ENCODE measurements at regions not wholly inside any gene's neighbourhood (a gene's known extent, or its start where the extent isn't known, plus 50 kb on each side); places are given as distances from the start of the nearest gene placed in this dataset.

- Mint-ChIP-seq H3K27ac (ENCODE audit: unreplicated experiment) (no peak overlapping the region), H3K27me3 (ENCODE audit: unreplicated experiment) (peaks cover 5% of the 10 kb centered on the region)
- no peak for DNase-seq
Observed at GRCh38 chr6:167499161-167499660, 174.3 kb downstream of the TTLL2 start.

GRCh38 chr6:167500961-167501360, 176.1 kb downstream of the TTLL2 start:
- H3K4me3 Mint-ChIP-seq (ENCODE audit: unreplicated experiment) = no peak overlapping the region
- H3K4me1 Mint-ChIP-seq (ENCODE audit: low read depth, unreplicated experiment) = peaks cover 33% of the 10 kb centered on the region
- DNase-seq = no peak
- H3K9me3 Mint-ChIP-seq (ENCODE audit: unreplicated experiment) = peaks cover 4% of the 10 kb centered on the region
- H3K36me3 Mint-ChIP-seq (ENCODE audit: unreplicated experiment) = peaks cover 4% of the 10 kb centered on the region
- H3K27ac Mint-ChIP-seq (ENCODE audit: unreplicated experiment) = no peak overlapping the region
- TF ChIP-seq, protein P1, sequence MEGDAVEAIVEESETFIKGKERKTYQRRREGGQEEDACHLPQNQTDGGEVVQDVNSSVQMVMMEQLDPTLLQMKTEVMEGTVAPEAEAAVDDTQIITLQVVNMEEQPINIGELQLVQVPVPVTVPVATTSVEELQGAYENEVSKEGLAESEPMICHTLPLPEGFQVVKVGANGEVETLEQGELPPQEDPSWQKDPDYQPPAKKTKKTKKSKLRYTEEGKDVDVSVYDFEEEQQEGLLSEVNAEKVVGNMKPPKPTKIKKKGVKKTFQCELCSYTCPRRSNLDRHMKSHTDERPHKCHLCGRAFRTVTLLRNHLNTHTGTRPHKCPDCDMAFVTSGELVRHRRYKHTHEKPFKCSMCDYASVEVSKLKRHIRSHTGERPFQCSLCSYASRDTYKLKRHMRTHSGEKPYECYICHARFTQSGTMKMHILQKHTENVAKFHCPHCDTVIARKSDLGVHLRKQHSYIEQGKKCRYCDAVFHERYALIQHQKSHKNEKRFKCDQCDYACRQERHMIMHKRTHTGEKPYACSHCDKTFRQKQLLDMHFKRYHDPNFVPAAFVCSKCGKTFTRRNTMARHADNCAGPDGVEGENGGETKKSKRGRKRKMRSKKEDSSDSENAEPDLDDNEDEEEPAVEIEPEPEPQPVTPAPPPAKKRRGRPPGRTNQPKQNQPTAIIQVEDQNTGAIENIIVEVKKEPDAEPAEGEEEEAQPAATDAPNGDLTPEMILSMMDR (IDR thresholded peaks at IDR 0.05; ENCODE audit: partially characterized antibody, unreplicated experiment) = no peak
- H3K27me3 Mint-ChIP-seq (ENCODE audit: unreplicated experiment) = peaks cover 3% of the 10 kb centered on the region

More at GRCh38 chr6:167499161-167499660, 174.3 kb downstream of the TTLL2 start:
- Mint-ChIP-seq H3K9me3 (ENCODE audit: unreplicated experiment) (peaks cover 12% of the 10 kb centered on the region), H3K4me1 (ENCODE audit: low read depth, unreplicated experiment) (peaks cover 41% of the 10 kb centered on the region), H3K4me3 (ENCODE audit: unreplicated experiment) (no peak overlapping the region), H3K36me3 (ENCODE audit: unreplicated experiment) (peaks cover 4% of the 10 kb centered on the region)
- TF ChIP-seq, protein P1 (IDR thresholded peaks at IDR 0.05; ENCODE audit: partially characterized antibody, unreplicated experiment) = no peak

- Mint-ChIP-seq H3K27ac (ENCODE audit: unreplicated experiment) (no peak overlapping the region), H3K4me1 (ENCODE audit: low read depth, unreplicated experiment) (peaks cover 26% of the 10 kb centered on the region), H3K36me3 (ENCODE audit: unreplicated experiment) (peaks cover 4% of the 10 kb centered on the region), H3K4me3 (ENCODE audit: unreplicated experiment) (no peak overlapping the region), H3K27me3 (ENCODE audit: unreplicated experiment) (peaks cover 3% of the 10 kb centered on the region), H3K9me3 (ENCODE audit: unreplicated experiment) (peaks cover 4% of the 10 kb centered on the region)
- no peak for DNase-seq
- TF ChIP-seq, protein P1 (IDR thresholded peaks at IDR 0.05; ENCODE audit: partially characterized antibody, unreplicated experiment) = no peak
Observed at GRCh38 chr6:167501831-167502385, 177.0 kb downstream of the TTLL2 start.

GRCh38 chr6:167502471-167502870, 177.6 kb downstream of the TTLL2 start:
- H3K4me3 Mint-ChIP-seq (ENCODE audit: unreplicated experiment) = no peak overlapping the region

More at GRCh38 chr6:167502471-167502870, 177.6 kb downstream of the TTLL2 start:
- Mint-ChIP-seq H3K4me1 (ENCODE audit: low read depth, unreplicated experiment) (peaks cover 22% of the 10 kb centered on the region), H3K27ac (ENCODE audit: unreplicated experiment) (no peak overlapping the region), H3K27me3 (ENCODE audit: unreplicated experiment) (peaks cover 3% of the 10 kb centered on the region), H3K9me3 (ENCODE audit: unreplicated experiment) (peaks cover 4% of the 10 kb centered on the region), H3K36me3 (ENCODE audit: unreplicated experiment) (peaks cover 4% of the 10 kb centered on the region)
- TF ChIP-seq, protein P1 (IDR thresholded peaks at IDR 0.05; ENCODE audit: partially characterized antibody, unreplicated experiment) = no peak
- DNase-seq = no peak

Data from glutamatergic neuron (in vitro differentiated cells).